DOHH2 (cell line): ENCODE measurements at regions not wholly inside any gene's neighbourhood (a gene's known extent, or its start where the extent isn't known, plus 50 kb on each side); places are given as distances from the start of the nearest gene placed in this dataset.

Experiments used
- H3F3A ChIP-seq: fragments of 200-600 bp; sonication (generic), shearing (Covaris generic); 2 replicates; pipeline ENCODE4 v1.6.0; 2016; ENCODE audit warnings: antibody characterized with exemption, mild to moderate bottlenecking; ENCODE audit not compliant: control insufficient read depth, insufficient read depth
- H3K27ac ChIP-seq: fragments of 200-600 bp; sonication (generic); 2 replicates; pipeline ENCODE4 v1.5.1; 2014; ENCODE audit warnings: low read depth, mild to moderate bottlenecking, low read length, moderate library complexity
- H3K27me3 ChIP-seq: fragments of 200-600 bp; sonication (generic); 2 replicates; pipeline ENCODE4 v1.6.1; 2014; ENCODE audit warnings: mild to moderate bottlenecking, low read length, mixed read lengths; ENCODE audit not compliant: control insufficient read depth
- H3K36me3 ChIP-seq: fragments of 200-600 bp; sonication (generic); 2 replicates; pipeline ENCODE4 v1.6.1; 2014; ENCODE audit warnings: mild to moderate bottlenecking, low read length, moderate library complexity, mixed read lengths; ENCODE audit not compliant: control insufficient read depth
- H3K4me1 ChIP-seq: fragments of 200-600 bp; sonication (generic); 2 replicates; pipeline ENCODE4 v1.6.1; 2014; ENCODE audit warnings: mild to moderate bottlenecking, low read length, mixed read lengths; ENCODE audit not compliant: control insufficient read depth
- H3K4me2 ChIP-seq: fragments of 200-600 bp; sonication (generic); 2 replicates; pipeline ENCODE4 v1.6.0; 2014; ENCODE audit warnings: mild to moderate bottlenecking, low read length, moderate library complexity
- H3K4me3 ChIP-seq: fragments of 200-600 bp; sonication (generic); 2 replicates; pipeline ENCODE4 v1.5.1; 2014; ENCODE audit warnings: mild to moderate bottlenecking, low read length, mixed read lengths
- H3K79me2 ChIP-seq: fragments of 200-600 bp; sonication (generic); 2 replicates; pipeline ENCODE4 v1.6.1; 2014; ENCODE audit warnings: mild to moderate bottlenecking, low read length, mixed read lengths; ENCODE audit not compliant: control insufficient read depth
- H3K9me2 ChIP-seq: fragments of 200-600 bp; sonication (generic); replicated peaks from 2 replicates; pipeline ENCODE4 v1.6.1; 2014; ENCODE audit warnings: mild to moderate bottlenecking, low read length, mixed read lengths; ENCODE audit not compliant: control insufficient read depth
- H3K9me3 ChIP-seq: fragments of 200-600 bp; sonication (generic); 2 replicates; pipeline ENCODE4 v1.6.1; 2014; ENCODE audit warnings: antibody characterized with exemption, low read length, mixed read lengths; ENCODE audit not compliant: control insufficient read depth, insufficient read depth
- H4K20me1 ChIP-seq: fragments of 200-600 bp; sonication (generic); 2 replicates; pipeline ENCODE4 v1.6.0; 2014; ENCODE audit warnings: low read depth, mild to moderate bottlenecking, antibody characterized with exemption, low read length, moderate library complexity; ENCODE audit not compliant: control insufficient read depth, insufficient read depth
- EZH2phosphoT487 ChIP-seq: fragments of 200-600 bp; sonication (generic); IDR thresholded peaks from 2 replicates; pipeline ENCODE4 v1.6.1; 2017; ENCODE audit warnings: borderline replicate concordance, mild to moderate bottlenecking, antibody characterized with exemption, low read length, moderate library complexity, mixed read lengths
- TF ChIP-seq, protein P1 (sequence below): fragments of 200-600 bp; sonication (generic); IDR thresholded peaks from one replicate; pipeline ENCODE4 v1.5.1; 2014; ENCODE audit warnings: antibody characterized with exemption, mild to moderate bottlenecking, low read depth, low read length; ENCODE audit not compliant: poor library complexity, severe bottlenecking

DNA sequence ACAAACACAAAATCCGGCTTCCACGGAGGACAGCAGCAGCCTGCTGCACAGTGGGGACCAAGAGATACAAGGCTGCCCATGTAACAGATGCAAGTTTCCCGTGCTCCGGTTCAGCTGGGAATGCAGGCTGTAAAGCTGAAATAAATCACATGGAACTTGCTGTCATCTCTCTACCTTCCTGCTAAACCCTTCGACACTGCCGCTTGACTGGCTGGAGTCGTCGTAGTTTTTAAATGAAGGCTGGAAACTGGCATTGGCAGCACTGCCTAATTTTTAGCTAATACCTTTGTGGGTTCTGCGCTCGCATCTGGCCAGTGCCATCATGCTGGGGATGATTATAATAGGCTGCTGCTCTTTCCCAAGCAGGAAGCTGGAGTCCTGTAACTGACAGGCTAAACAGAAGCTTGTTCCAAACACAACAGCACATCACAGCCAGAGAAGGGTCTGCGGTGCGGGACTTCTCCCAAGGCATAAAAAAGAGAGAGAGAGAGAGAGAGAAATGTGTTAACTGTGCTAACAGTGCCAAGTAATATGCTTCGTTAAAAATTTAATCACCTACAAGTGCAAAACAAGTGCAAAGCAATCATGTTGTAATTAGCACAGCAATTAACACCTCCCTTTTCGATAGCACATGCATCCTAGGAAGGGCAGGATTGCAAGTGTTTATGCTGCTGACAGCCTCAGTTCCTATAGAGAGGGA, 146.1 kb downstream of the TFAP2A start:
- Histone ChIP-seq H3K27me3 (no peaks in the 10 kb centered on the region), H3K36me3 (no peaks in the 10 kb centered on the region), H3K4me2 (no peak overlapping the region), H3K27ac (no peak overlapping the region), H4K20me1 (no peaks in the 10 kb centered on the region), H3K4me3 (no peak overlapping the region), H3K79me2 (no peaks in the 10 kb centered on the region), H3K9me2 (no peaks in the 10 kb centered on the region), H3K4me1 (no peaks in the 10 kb centered on the region), H3K9me3 (no peaks in the 10 kb centered on the region), H3F3A (no peaks in the 10 kb centered on the region)
- TF ChIP-seq EZH2phosphoT487: no peak
- TF ChIP-seq, protein P1, sequence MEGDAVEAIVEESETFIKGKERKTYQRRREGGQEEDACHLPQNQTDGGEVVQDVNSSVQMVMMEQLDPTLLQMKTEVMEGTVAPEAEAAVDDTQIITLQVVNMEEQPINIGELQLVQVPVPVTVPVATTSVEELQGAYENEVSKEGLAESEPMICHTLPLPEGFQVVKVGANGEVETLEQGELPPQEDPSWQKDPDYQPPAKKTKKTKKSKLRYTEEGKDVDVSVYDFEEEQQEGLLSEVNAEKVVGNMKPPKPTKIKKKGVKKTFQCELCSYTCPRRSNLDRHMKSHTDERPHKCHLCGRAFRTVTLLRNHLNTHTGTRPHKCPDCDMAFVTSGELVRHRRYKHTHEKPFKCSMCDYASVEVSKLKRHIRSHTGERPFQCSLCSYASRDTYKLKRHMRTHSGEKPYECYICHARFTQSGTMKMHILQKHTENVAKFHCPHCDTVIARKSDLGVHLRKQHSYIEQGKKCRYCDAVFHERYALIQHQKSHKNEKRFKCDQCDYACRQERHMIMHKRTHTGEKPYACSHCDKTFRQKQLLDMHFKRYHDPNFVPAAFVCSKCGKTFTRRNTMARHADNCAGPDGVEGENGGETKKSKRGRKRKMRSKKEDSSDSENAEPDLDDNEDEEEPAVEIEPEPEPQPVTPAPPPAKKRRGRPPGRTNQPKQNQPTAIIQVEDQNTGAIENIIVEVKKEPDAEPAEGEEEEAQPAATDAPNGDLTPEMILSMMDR: no peak

DNA sequence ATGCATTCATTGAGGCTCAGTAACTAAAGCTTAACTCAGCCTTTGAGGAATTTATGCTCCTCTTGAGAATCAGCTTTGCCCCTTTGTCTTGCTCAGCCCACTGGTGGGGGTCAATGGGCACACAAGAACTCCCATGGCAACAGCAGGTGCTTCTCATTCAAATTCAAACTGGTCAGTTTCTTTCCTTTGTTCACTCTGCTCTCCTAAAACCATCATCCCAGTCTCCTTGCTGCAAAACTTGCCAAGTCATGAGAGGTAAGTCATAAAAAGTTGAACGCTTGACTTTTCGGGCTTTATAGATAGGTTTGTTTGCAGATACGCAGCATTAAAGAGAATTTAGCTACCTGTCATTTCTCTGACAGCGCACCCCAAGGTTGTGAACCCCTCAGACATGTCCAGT, 146.8 kb downstream of the TFAP2A start:
- no peaks in the 10 kb centered on the region for H3F3A ChIP-seq
- TF ChIP-seq, protein P1: no peak
- no peak for TF ChIP-seq EZH2phosphoT487
- no peaks in the 10 kb centered on the region for H3K36me3 ChIP-seq
- H3K27ac ChIP-seq: no peak overlapping the region
- H3K79me2 ChIP-seq: no peaks in the 10 kb centered on the region
- H3K4me1 ChIP-seq: no peaks in the 10 kb centered on the region
- no peaks in the 10 kb centered on the region for H3K9me2 ChIP-seq
- no peak overlapping the region for H3K4me3 ChIP-seq
- no peak overlapping the region for H3K4me2 ChIP-seq
- no peaks in the 10 kb centered on the region for H3K9me3 ChIP-seq
- no peaks in the 10 kb centered on the region for H4K20me1 ChIP-seq
- H3K27me3 ChIP-seq: no peaks in the 10 kb centered on the region

DNA sequence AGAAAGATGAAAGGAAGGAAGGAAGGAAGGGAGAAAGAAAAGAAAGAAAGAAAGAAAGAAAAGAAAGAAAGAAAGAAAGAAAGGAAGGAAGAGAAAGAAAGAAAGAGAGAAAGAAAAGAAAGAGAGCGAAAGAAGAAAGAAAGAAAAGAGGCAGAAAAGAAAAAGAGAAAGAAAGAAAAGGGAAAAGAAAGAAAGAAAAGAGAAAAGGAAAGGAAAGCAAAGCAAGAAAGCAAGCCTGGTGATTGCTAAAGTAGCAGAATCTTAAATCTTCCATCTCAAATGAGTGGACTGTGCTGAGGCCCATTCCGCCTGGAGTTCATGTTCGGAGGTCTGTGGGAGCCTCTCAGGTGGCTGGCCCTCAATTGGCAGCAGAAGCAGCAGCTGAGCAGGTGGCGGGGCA, 148.4 kb downstream of the TFAP2A start:
- no peaks in the 10 kb centered on the region for H4K20me1 ChIP-seq
- H3K79me2 ChIP-seq: no peaks in the 10 kb centered on the region
- H3K36me3 ChIP-seq: no peaks in the 10 kb centered on the region
- no peaks in the 10 kb centered on the region for H3K9me2 ChIP-seq
- no peak overlapping the region for H3K4me3 ChIP-seq
- H3K4me2 ChIP-seq: no peak overlapping the region
- H3K27ac ChIP-seq: no peak overlapping the region
- H3K27me3 ChIP-seq: no peaks in the 10 kb centered on the region
- TF ChIP-seq EZH2phosphoT487: no peak
- TF ChIP-seq, protein P1: no peak
- H3K4me1 ChIP-seq: no peaks in the 10 kb centered on the region
- no peaks in the 10 kb centered on the region for H3K9me3 ChIP-seq
- H3F3A ChIP-seq: no peaks in the 10 kb centered on the region
